H9 (cell line): ENCODE measurements at regions not wholly inside any gene's neighbourhood (a gene's known extent, or its start where the extent isn't known, plus 50 kb on each side); places are given as distances from the start of the nearest gene placed in this dataset.

Experiments
- DNase-seq: peaks from one replicate; pipeline ENCODE4 v3.0.0-alpha.2; 2017
- H2AFZ ChIP-seq: one replicate; pipeline ENCODE4 v1.6.1; 2013; ENCODE audit warnings: mild to moderate bottlenecking, low read length, control low read depth, moderate library complexity
- H2AK5ac ChIP-seq: 2 replicates; pipeline ENCODE4 v1.6.1; 2013; ENCODE audit warnings: low read length, control low read depth, mixed read lengths; ENCODE audit not compliant: insufficient read length
- H2BK120ac ChIP-seq: one replicate; pipeline ENCODE4 v1.6.1; 2013; ENCODE audit warnings: low read depth, mild to moderate bottlenecking, low read length, control low read depth, inconsistent platforms; ENCODE audit not compliant: poor library complexity, severe bottlenecking
- H2BK12ac ChIP-seq: 2 replicates; pipeline ENCODE4 v1.6.1; 2013; ENCODE audit warnings: low read length, control low read depth, mixed read lengths, low read depth; ENCODE audit not compliant: insufficient read length
- H2BK15ac ChIP-seq: 2 replicates; pipeline ENCODE4 v1.6.1; 2013; ENCODE audit warnings: low read depth, low read length, control low read depth
- H2BK20ac ChIP-seq: one replicate; pipeline ENCODE4 v1.6.1; 2013; ENCODE audit warnings: low read depth, mild to moderate bottlenecking, low read length, control low read depth, inconsistent platforms; ENCODE audit not compliant: poor library complexity, severe bottlenecking
- H2BK5ac ChIP-seq: 2 replicates; pipeline ENCODE4 v1.6.1; 2013; ENCODE audit warnings: low read length, control low read depth, mixed read lengths; ENCODE audit not compliant: insufficient read length
- H3K14ac ChIP-seq: 2 replicates; pipeline ENCODE4 v1.6.1; 2013; ENCODE audit warnings: low read length, control low read depth; ENCODE audit not compliant: insufficient read depth
- H3K18ac ChIP-seq: 2 replicates; pipeline ENCODE4 v1.6.1; 2013; ENCODE audit warnings: low read depth, mild to moderate bottlenecking, mixed read lengths, low read length, control low read depth; ENCODE audit not compliant: insufficient read length
- H3K23ac ChIP-seq: 2 replicates; pipeline ENCODE4 v1.6.1; 2013; ENCODE audit warnings: low read length, control low read depth, mixed read lengths, low read depth; ENCODE audit not compliant: insufficient read length
- H3K23me2 ChIP-seq: 2 replicates; pipeline ENCODE4 v1.6.1; 2013; ENCODE audit warnings: low read depth, mild to moderate bottlenecking, mixed read lengths, low read length, control low read depth; ENCODE audit not compliant: insufficient read length, poor library complexity, severe bottlenecking
- H3K27ac ChIP-seq: 2 replicates; pipeline ENCODE4 v1.5.1; 2013; ENCODE audit warnings: low read length, control low read depth, mixed read lengths, low read depth; ENCODE audit not compliant: insufficient read length
- H3K27me3 ChIP-seq: 2 replicates; pipeline ENCODE4 v1.6.1; 2013; ENCODE audit warnings: low read length, control low read depth, inconsistent platforms; ENCODE audit not compliant: insufficient read depth
- H3K4ac ChIP-seq: 2 replicates; pipeline ENCODE4 v1.6.1; 2013; ENCODE audit warnings: low read depth, mild to moderate bottlenecking, control low read depth, inconsistent platforms, low read length, moderate library complexity
- H3K4me1 ChIP-seq: 2 replicates; pipeline ENCODE4 v1.6.1; 2013; ENCODE audit warnings: low read length, control low read depth, inconsistent platforms; ENCODE audit not compliant: insufficient read depth
- H3K4me2 ChIP-seq: 2 replicates; pipeline ENCODE4 v1.6.1; 2013; ENCODE audit warnings: low read length, control low read depth, mixed read lengths; ENCODE audit not compliant: insufficient read length, insufficient read depth
- H3K56ac ChIP-seq: 2 replicates; pipeline ENCODE4 v1.6.1; 2013; ENCODE audit warnings: low read depth, mild to moderate bottlenecking, mixed read lengths, low read length, control low read depth; ENCODE audit not compliant: insufficient read length
- H3K79me1 ChIP-seq: 2 replicates; pipeline ENCODE4 v1.6.1; 2013; ENCODE audit warnings: low read depth, mild to moderate bottlenecking, moderate library complexity, low read length, control low read depth, inconsistent platforms; ENCODE audit not compliant: insufficient read depth, poor library complexity, severe bottlenecking
- H3K79me2 ChIP-seq: 2 replicates; pipeline ENCODE4 v1.6.1; 2013; ENCODE audit warnings: low read length, control low read depth, inconsistent platforms; ENCODE audit not compliant: insufficient read depth
- H3K9ac ChIP-seq: 2 replicates; pipeline ENCODE4 v1.6.1; 2013; ENCODE audit warnings: low read length, control low read depth, mixed read lengths; ENCODE audit not compliant: insufficient read length; ENCODE audit errors: extremely low read depth
- H3K9me3 ChIP-seq: one replicate; pipeline ENCODE4 v1.6.1; 2013; ENCODE audit warnings: low read depth, low read length, inconsistent platforms; ENCODE audit not compliant: control insufficient read depth
- H3T11ph ChIP-seq: one replicate; pipeline ENCODE4 v1.6.1; 2013; ENCODE audit warnings: mild to moderate bottlenecking, low read length, control low read depth, inconsistent platforms
- H4K20me1 ChIP-seq: one replicate; pipeline ENCODE4 v1.6.1; 2013; ENCODE audit not compliant: control insufficient read depth, insufficient read length, insufficient read depth
- H4K5ac ChIP-seq: 2 replicates; pipeline ENCODE4 v1.6.1; 2013; ENCODE audit warnings: low read depth, mild to moderate bottlenecking, mixed read lengths, low read length, control low read depth; ENCODE audit not compliant: insufficient read length
- H4K8ac ChIP-seq: replicated peaks from 2 replicates; pipeline ENCODE4 v1.6.1; 2013; ENCODE audit warnings: low read length, control low read depth, mixed read lengths, low read depth; ENCODE audit not compliant: insufficient read length
- H4K91ac ChIP-seq: 2 replicates; pipeline ENCODE4 v1.6.1; 2013; ENCODE audit warnings: low read depth, mild to moderate bottlenecking, moderate library complexity, mixed read lengths, low read length, control low read depth; ENCODE audit not compliant: insufficient read length
- H3K27ac Mint-ChIP-seq, 3 experiments: 2 replicates in 2 of 3; 3 replicates in 1 of 3; pipeline ENCODE4 v1.8.0; 2020 to 2021; ENCODE audit warnings: mixed read lengths in 3 of 3, mild to moderate bottlenecking in 1 of 3, moderate library complexity in 1 of 3
- H3K27me3 Mint-ChIP-seq: 2 replicates; pipeline ENCODE4 v1.8.0; 2021; ENCODE audit warnings: low read depth, mild to moderate bottlenecking, moderate library complexity, mixed read lengths
- H3K36me3 Mint-ChIP-seq, 3 experiments: 2 replicates in 2 of 3; 3 replicates in 1 of 3; pipeline ENCODE4 v1.8.0; 2020 to 2021; ENCODE audit warnings: low read depth in 3 of 3, mixed read lengths in 3 of 3; ENCODE audit not compliant: insufficient read depth in 1 of 3
- H3K4me1 Mint-ChIP-seq, 2 experiments: 2 replicates each; pipeline ENCODE4 v1.8.0; 2020; ENCODE audit warnings: mixed read lengths in 2 of 2
- H3K4me3 Mint-ChIP-seq, 2 experiments: 2 replicates in 1 of 2; 3 replicates in 1 of 2; pipeline ENCODE4 v1.8.0; 2020 to 2021; ENCODE audit warnings: mild to moderate bottlenecking in 2 of 2, mixed read lengths in 2 of 2, moderate library complexity in 1 of 2
- H3K9me3 Mint-ChIP-seq, 2 experiments: 2 replicates in 1 of 2; 3 replicates in 1 of 2; pipeline ENCODE4 v1.8.0; 2020; ENCODE audit warnings: mild to moderate bottlenecking in 2 of 2, mixed read lengths in 2 of 2, moderate library complexity in 1 of 2
- CTCF ChIP-seq: fragments of 200-600 bp; sonication (generic); conservative IDR thresholded peaks from 3 replicates; pipeline ENCODE4 v1.8.0; 2021; ENCODE audit warnings: antibody characterized with exemption, mild to moderate bottlenecking
- WGBS: extraction: QIAGEN DNeasy Blood & Tissue Kit; methylation state at CpG from one replicate; pipeline ENCODE4 v1.1.7; 2013; ENCODE audit warnings: missing lambda C conversion rate, low lambda C conversion rate, mixed read lengths; ENCODE audit not compliant: insufficient read length; ENCODE audit errors: extremely low coverage; 5-methylcytosine and 5-hydroxymethylcytosine counted together

GRCh38 chr1:195954848-195955247, 653.4 kb downstream of the KCNT2 start:
- Histone ChIP-seq H3K4me1 (no peaks in the 10 kb centered on the region; the same call in 1 of the 2 replicates), H3K9ac (no peak overlapping the region), H3K14ac (no peak overlapping the region), H3K4me2 (no peak overlapping the region), H3K27ac (no peak overlapping the region), H2BK12ac (no peak overlapping the region), H4K91ac (no peak overlapping the region), H3K56ac (no peak overlapping the region), H2AFZ (no peak overlapping the region), H2BK120ac (no peak overlapping the region), H3K23ac (no peak overlapping the region), H2AK5ac (no peak overlapping the region), H3T11ph (no peak overlapping the region), H4K20me1 (no peaks in the 10 kb centered on the region), H2BK20ac (no peak overlapping the region), H3K9me3 (no peaks in the 10 kb centered on the region), H3K4ac (no peak overlapping the region), H2BK5ac (no peak overlapping the region), H3K18ac (no peak overlapping the region), H3K27me3 (no peaks in the 10 kb centered on the region), H3K23me2 (no peaks in the 10 kb centered on the region), H4K5ac (no peak overlapping the region), H2BK15ac (no peak overlapping the region), H3K79me2 (no peaks in the 10 kb centered on the region), H4K8ac (no peak overlapping the region), H3K79me1 (no peaks in the 10 kb centered on the region)
- Mint-ChIP-seq H3K4me1 (peaks cover 5% of the 10 kb centered on the region in 2 experiments), H3K27ac (no peak overlapping the region), H3K36me3 (no peaks in the 10 kb centered on the region), H3K4me3 (no peak overlapping the region), H3K9me3 (no peaks in the 10 kb centered on the region), H3K27me3 (no peaks in the 10 kb centered on the region)
- no peak for TF ChIP-seq CTCF
- DNase-seq = no peak
- no CpG with 5 or more reads among the region's 6 CpGs for WGBS
